Activated T-cell treated with anti-CD3 and anti-CD28 coated beads, Interleukin-2, amount 50 U/mL, for 4 hours (primary cell): ENCODE measurements at regions not wholly inside any gene's neighbourhood (a gene's known extent, or its start where the extent isn't known, plus 50 kb on each side); places are given as distances from the start of the nearest gene placed in this dataset.

Experiments used
- ATAC-seq, 2 donors: fragments of 200-7000 bp; cut with Tn5 transposase; one replicate each; pipeline ENCODE4 v1.10.0; 2021
- DNase-seq: peaks from one replicate; pipeline ENCODE4 v3.0.0-alpha.2; 2020
- H3K27me3 Mint-ChIP-seq: one replicate; pipeline ENCODE4 v1.8.0; 2021; ENCODE audit warnings: low read depth, mixed read lengths
- H3K36me3 Mint-ChIP-seq: one replicate; pipeline ENCODE4 v1.8.0; 2022; ENCODE audit warnings: mixed read lengths; ENCODE audit not compliant: insufficient read depth
- H3K4me1 Mint-ChIP-seq: one replicate; pipeline ENCODE4 v1.8.0; 2021; ENCODE audit warnings: low read depth, mixed read lengths
- H3K4me3 Mint-ChIP-seq: one replicate; pipeline ENCODE4 v1.8.0; 2021; ENCODE audit warnings: mild to moderate bottlenecking, moderate library complexity, mixed read lengths
- H3K9me3 Mint-ChIP-seq: one replicate; pipeline ENCODE4 v1.8.0; 2021; ENCODE audit warnings: mixed read lengths

- no peaks in the 10 kb centered on the region for H3K9me3 Mint-ChIP-seq
- no peak overlapping the region for H3K4me3 Mint-ChIP-seq
- ATAC-seq (no peak), DNase-seq (no peak)
- peaks cover 5% of the 10 kb centered on the region for H3K27me3 Mint-ChIP-seq
- no peaks in the 10 kb centered on the region for H3K36me3 Mint-ChIP-seq
- H3K4me1 Mint-ChIP-seq, result no peaks in the 10 kb centered on the region
Measured at GRCh38 chr20:60993433-60994044, 258.5 kb upstream of the CDH4 start.

DNA sequence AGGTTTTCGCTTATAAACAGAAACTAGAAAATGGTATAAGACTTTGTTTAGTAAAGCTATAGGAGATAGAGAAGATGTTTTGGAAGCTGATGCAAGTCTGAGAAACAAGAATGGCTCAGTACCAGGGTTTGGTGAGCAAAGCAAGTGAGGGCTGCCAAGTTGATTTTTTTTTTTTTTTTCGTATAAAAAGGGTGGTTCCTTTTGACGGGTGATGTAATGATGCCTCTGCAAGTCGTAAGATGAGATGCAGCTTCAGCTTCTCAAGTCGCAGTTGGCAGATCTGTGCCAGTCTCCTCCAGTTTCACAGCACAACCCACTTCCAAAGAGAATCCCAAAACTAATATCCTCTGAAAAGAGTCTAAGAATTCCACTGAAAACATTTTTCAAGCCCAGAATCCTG, 252.8 kb upstream of the CDH4 start:
- Mint-ChIP-seq H3K36me3 (no peaks in the 10 kb centered on the region), H3K4me3 (no peak overlapping the region), H3K27me3 (peaks cover 5% of the 10 kb centered on the region), H3K4me1 (no peaks in the 10 kb centered on the region), H3K9me3 (no peaks in the 10 kb centered on the region)
- DNase-seq, result no peak
- ATAC-seq, result no peak

- H3K36me3 Mint-ChIP-seq, result no peaks in the 10 kb centered on the region
- peaks cover 2% of the 10 kb centered on the region for H3K27me3 Mint-ChIP-seq
- H3K4me3 Mint-ChIP-seq, result no peak overlapping the region
- DNase-seq (no peak), ATAC-seq (no peak)
- H3K4me1 Mint-ChIP-seq, result no peaks in the 10 kb centered on the region
- H3K9me3 Mint-ChIP-seq, result no peaks in the 10 kb centered on the region
Measured at GRCh38 chr20:61002090-61002489, 250.0 kb upstream of the CDH4 start.

GRCh38 chr20:61014491-61014890, 237.6 kb upstream of the CDH4 start:
- H3K4me1 Mint-ChIP-seq, result no peaks in the 10 kb centered on the region
- H3K27me3 Mint-ChIP-seq, result peaks cover 9% of the 10 kb centered on the region
- H3K9me3 Mint-ChIP-seq, result peaks cover 6% of the 10 kb centered on the region
- H3K36me3 Mint-ChIP-seq, result no peaks in the 10 kb centered on the region
- DNase-seq (no peak), ATAC-seq (no peak)
- H3K4me3 Mint-ChIP-seq, result no peak overlapping the region

- Mint-ChIP-seq H3K4me3 (no peak overlapping the region), H3K36me3 (no peaks in the 10 kb centered on the region), H3K9me3 (peaks cover 9% of the 10 kb centered on the region), H3K4me1 (no peaks in the 10 kb centered on the region), H3K27me3 (peaks cover 9% of the 10 kb centered on the region)
- no peak for DNase-seq
- no peak for ATAC-seq
Measured at GRCh38 chr20:61015602-61016001, 236.5 kb upstream of the CDH4 start.

DNA sequence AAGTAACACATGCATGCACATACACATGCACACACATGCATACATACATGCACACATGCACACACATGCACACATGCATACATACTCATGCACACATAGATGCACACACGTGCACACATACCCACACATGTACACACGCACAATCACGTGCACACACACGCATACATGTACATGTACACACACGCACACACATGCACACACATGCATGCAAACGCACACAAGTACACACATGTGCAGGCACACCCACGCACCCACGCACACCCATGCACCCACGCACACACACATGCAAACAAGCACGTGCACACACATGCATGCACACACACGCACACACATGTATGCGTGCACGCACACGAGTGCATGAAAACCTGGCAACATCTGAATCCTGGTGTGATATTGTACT, 232.7 kb upstream of the CDH4 start:
- Mint-ChIP-seq H3K36me3 (no peaks in the 10 kb centered on the region), H3K27me3 (peaks cover 9% of the 10 kb centered on the region), H3K4me1 (no peaks in the 10 kb centered on the region), H3K4me3 (no peak overlapping the region), H3K9me3 (peaks cover 9% of the 10 kb centered on the region)
- DNase-seq (no peak), ATAC-seq (no peak)

DNA sequence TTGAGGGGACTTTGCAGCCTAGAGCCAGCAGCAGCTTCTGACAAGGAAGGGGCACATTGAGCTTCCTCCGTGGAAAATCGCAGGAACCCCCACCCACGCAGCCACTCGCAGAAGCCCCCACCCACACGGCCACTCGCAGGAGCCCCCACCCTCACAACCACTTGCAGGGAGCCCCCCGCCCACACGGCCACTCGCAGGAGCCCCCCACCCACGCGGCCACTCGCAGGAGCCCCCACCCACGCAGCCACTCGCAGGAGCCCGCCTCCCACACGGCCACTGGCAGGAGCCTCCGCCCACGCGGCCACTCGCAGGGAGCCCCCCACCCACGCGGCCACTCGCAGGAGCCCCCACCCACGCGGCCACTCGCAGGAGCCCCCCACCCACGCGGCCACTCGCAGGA, 228.4 kb upstream of the CDH4 start:
- no peak for DNase-seq

GRCh38 chr20:61024390-61024789, 227.7 kb upstream of the CDH4 start:
- H3K4me3 Mint-ChIP-seq, result no peak overlapping the region
- H3K4me1 Mint-ChIP-seq, result no peaks in the 10 kb centered on the region
- H3K36me3 Mint-ChIP-seq, result no peaks in the 10 kb centered on the region
- peaks cover 4% of the 10 kb centered on the region for H3K9me3 Mint-ChIP-seq
- DNase-seq (no peak), ATAC-seq (no peak)
- H3K27me3 Mint-ChIP-seq, result no peaks in the 10 kb centered on the region

More for the DNA sequence above, 228.4 kb upstream of the CDH4 start:
- Mint-ChIP-seq H3K4me3 (no peak overlapping the region), H3K4me1 (no peaks in the 10 kb centered on the region), H3K9me3 (peaks cover 4% of the 10 kb centered on the region), H3K27me3 (no peaks in the 10 kb centered on the region), H3K36me3 (no peaks in the 10 kb centered on the region)
- no peak for ATAC-seq

- no peaks in the 10 kb centered on the region for H3K36me3 Mint-ChIP-seq
- H3K4me1 Mint-ChIP-seq, result no peaks in the 10 kb centered on the region
- no peak overlapping the region for H3K4me3 Mint-ChIP-seq
- ATAC-seq (no peak), DNase-seq (no peak)
- no peaks in the 10 kb centered on the region for H3K9me3 Mint-ChIP-seq
- H3K27me3 Mint-ChIP-seq, result no peaks in the 10 kb centered on the region
Measured at GRCh38 chr20:61025536-61025935, 226.5 kb upstream of the CDH4 start.

DNA sequence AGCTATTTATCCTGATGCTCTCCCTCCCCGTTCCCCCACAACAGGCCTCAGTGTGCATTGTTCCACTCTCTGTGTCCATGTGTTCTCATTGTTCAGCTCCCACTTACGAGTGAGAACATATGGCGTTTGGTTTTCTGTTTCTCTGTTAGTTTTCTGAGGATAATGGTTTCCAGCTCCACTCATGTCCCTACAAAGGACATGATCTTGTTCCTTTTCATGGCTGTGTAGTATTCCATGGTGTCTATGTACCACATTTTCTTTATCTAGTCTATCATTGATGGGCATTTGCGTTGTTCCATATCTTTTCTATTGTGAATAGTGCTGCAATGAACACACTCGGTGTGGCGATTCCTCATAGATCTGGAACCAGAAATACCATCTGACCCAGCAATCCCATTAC, 225.9 kb upstream of the CDH4 start:
- Mint-ChIP-seq H3K27me3 (no peaks in the 10 kb centered on the region), H3K9me3 (no peaks in the 10 kb centered on the region), H3K4me3 (no peak overlapping the region), H3K4me1 (no peaks in the 10 kb centered on the region), H3K36me3 (no peaks in the 10 kb centered on the region)
- ATAC-seq, result no peak
- DNase-seq, result no peak

DNA sequence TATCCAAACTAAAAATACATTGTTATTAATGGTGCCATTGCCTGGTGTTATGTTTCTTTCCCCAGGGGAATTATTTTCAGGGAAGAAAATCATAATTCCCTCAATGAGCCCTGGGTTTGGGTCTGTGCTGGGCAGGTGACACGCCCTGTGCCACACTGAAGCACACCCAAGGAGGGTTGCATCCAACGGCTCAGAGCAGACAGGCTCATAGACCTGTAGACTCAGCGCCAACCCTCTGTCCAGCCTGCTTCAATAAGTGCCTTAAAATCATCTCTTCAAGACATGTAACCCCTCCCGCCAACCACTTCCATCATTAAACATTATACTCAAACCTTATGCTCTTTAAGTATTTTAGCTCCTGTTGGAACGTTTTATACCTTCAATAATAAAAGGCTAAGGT, 225.3 kb upstream of the CDH4 start:
- ATAC-seq (no peak), DNase-seq (no peak)
- H3K36me3 Mint-ChIP-seq, result no peaks in the 10 kb centered on the region
- no peak overlapping the region for H3K4me3 Mint-ChIP-seq
- no peaks in the 10 kb centered on the region for H3K4me1 Mint-ChIP-seq
- H3K9me3 Mint-ChIP-seq, result no peaks in the 10 kb centered on the region
- no peaks in the 10 kb centered on the region for H3K27me3 Mint-ChIP-seq

DNA sequence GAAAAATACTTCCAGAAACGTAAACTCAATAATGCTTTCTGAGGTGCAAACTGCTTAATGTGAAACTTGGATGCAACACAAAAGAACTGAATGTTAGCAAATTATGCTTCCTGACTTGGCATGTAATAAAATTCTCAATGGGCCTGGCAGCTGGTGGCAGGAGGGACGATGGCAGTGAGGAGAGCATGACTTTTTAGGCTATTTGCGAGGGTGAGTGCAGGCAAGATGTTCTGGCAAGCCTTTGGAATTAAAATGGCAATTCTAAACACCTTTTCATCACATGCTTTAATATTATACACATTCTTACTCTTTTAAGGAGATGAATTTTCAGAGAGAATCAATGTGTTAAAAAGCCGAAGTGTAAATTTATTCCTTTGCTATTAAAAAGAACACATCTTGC, 224.8 kb upstream of the CDH4 start:
- H3K36me3 Mint-ChIP-seq, result no peaks in the 10 kb centered on the region
- DNase-seq (no peak), ATAC-seq (no peak)
- no peaks in the 10 kb centered on the region for H3K27me3 Mint-ChIP-seq
- no peaks in the 10 kb centered on the region for H3K9me3 Mint-ChIP-seq
- H3K4me1 Mint-ChIP-seq, result no peaks in the 10 kb centered on the region
- no peak overlapping the region for H3K4me3 Mint-ChIP-seq

DNA sequence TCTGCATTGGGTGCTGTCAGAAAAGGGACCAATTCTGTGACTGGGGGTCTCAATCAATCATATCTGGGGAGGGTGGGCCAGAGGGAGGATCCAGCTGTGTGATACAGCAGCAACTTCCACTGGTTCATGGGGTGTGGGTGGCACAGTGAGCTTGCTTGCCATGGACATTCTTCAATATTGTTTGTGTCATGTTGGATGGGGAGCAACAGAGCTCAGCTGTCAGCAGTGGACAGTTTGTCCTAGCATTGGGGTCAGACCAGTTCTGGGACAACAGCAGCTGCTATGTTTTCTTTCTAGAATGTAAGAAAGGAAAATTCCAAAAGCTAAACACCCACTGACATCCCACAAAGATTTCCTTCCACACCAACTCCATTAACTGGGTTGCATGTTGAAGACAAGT, 221.9 kb upstream of the CDH4 start:
- Mint-ChIP-seq H3K36me3 (no peaks in the 10 kb centered on the region), H3K4me1 (no peaks in the 10 kb centered on the region), H3K4me3 (no peak overlapping the region), H3K27me3 (no peaks in the 10 kb centered on the region), H3K9me3 (no peaks in the 10 kb centered on the region)
- DNase-seq (no peak), ATAC-seq (no peak)

DNA sequence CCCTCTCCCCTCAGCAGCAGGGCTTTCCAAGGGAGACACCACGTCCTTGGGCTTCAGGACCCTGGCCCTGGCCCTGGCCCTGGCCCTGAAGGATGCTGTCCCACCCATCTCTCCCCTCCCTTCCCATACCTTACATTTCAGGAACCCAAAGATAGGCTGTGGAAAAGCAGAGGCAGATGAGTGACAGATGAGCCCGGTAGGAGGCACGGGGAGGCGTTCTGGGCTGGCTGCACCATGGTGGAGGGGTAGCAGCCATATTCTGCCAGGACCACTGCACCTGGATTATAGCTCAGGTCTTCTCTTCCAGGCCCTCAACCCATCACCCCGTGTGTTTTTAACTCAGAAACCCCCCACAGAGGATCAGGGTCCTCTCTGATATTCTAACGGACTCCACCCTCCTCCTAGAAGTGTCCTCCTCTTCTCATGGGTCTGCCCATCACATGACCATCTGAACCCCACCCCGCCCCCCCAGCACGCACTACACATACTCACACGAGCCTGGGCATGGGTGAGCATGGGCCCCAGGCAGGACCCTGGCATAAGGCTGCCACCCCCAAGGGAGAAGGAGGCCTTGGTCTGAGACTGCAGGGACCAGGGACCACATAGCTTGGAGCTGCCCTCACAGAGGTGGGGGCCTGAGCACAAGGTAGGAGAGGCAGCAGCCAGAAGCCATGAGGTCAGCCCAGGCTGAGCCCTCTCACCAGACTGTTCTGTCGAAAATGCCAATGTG, 220.8 kb upstream of the CDH4 start:
- ATAC-seq (no peak), DNase-seq (no peak)
- no peak overlapping the region for H3K4me3 Mint-ChIP-seq
- H3K9me3 Mint-ChIP-seq, result no peaks in the 10 kb centered on the region
- no peaks in the 10 kb centered on the region for H3K36me3 Mint-ChIP-seq
- H3K27me3 Mint-ChIP-seq, result no peaks in the 10 kb centered on the region
- H3K4me1 Mint-ChIP-seq, result no peaks in the 10 kb centered on the region

DNA sequence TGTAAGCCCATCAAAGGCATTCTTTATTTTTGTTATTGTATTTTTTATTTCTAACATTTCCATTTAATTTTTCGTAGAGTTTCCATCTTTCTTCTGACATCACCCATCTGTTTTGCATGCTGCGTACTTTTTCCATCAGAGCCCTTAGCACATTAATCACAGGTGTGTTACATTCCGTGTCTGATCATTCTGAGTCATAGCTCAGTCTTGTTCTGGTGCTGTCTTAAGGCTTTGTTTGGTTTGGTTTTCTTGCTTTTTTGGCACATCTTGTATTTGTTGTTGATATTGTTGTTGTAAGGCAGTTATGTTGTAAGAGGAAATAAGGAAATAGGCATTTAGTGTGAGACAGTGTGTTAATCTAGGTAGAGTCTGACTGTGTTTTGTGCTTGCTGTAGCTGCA, 214.6 kb upstream of the CDH4 start:
- no peak overlapping the region for H3K4me3 Mint-ChIP-seq
- H3K9me3 Mint-ChIP-seq, result peaks cover 15% of the 10 kb centered on the region
- H3K27me3 Mint-ChIP-seq, result no peaks in the 10 kb centered on the region

More for the DNA sequence above, 214.6 kb upstream of the CDH4 start:
- DNase-seq, result no peak
- Mint-ChIP-seq H3K4me1 (no peaks in the 10 kb centered on the region), H3K36me3 (no peaks in the 10 kb centered on the region)
- ATAC-seq, result no peak
